Kidney epithelial cell (primary cell): ENCODE measurements at regions not wholly inside any gene's neighbourhood (a gene's known extent, or its start where the extent isn't known, plus 50 kb on each side); places are given as distances from the start of the nearest gene placed in this dataset.

Source experiments
- DNase-seq: peaks from one replicate; pipeline ENCODE4 v3.0.0-alpha.2; 2010; ENCODE audit warnings: low read depth
- H3K27me3 ChIP-seq: 2 replicates; pipeline ENCODE4 v1.6.0; 2011; ENCODE audit warnings: low read length; ENCODE audit not compliant: control insufficient read depth, insufficient read depth
- H3K36me3 ChIP-seq: 2 replicates; pipeline ENCODE4 v1.5.1; 2011; ENCODE audit warnings: low read length; ENCODE audit not compliant: control insufficient read depth, insufficient read depth
- H3K4me3 ChIP-seq: 2 replicates; pipeline ENCODE4 v1.5.1; 2011; ENCODE audit warnings: low read depth, mild to moderate bottlenecking, control low read depth, low read length
- CTCF ChIP-seq: IDR thresholded peaks from 2 replicates; pipeline ENCODE4 v1.5.1; 2011; ENCODE audit warnings: mild to moderate bottlenecking, moderate library complexity, low read length, control low read depth, inconsistent platforms; ENCODE audit not compliant: insufficient read depth, poor library complexity, severe bottlenecking

- Histone ChIP-seq H3K4me3 (no peak overlapping the region), H3K27me3 (no peaks in the 10 kb centered on the region), H3K36me3 (no peaks in the 10 kb centered on the region)
- DNase-seq = peak; percentile 12
- no peak for TF ChIP-seq CTCF
Measured at GRCh38 chr11:95680169-95680929, 109.2 kb downstream of the FAM76B start.

- H3K4me3 ChIP-seq = no peak overlapping the region
- H3K36me3 ChIP-seq = no peaks in the 10 kb centered on the region
- DNase-seq = no peak
- no peak for TF ChIP-seq CTCF
- no peaks in the 10 kb centered on the region for H3K27me3 ChIP-seq
Measured at GRCh38 chr11:95678988-95679387, 110.6 kb downstream of the FAM76B start.

- H3K36me3 ChIP-seq = no peaks in the 10 kb centered on the region
- no peak for DNase-seq
- no peak for TF ChIP-seq CTCF
- no peak overlapping the region for H3K4me3 ChIP-seq
- H3K27me3 ChIP-seq = no peaks in the 10 kb centered on the region
Measured at GRCh38 chr11:95676308-95676707, 113.3 kb downstream of the FAM76B start.

GRCh38 chr11:95675585-95675984 lies 114.0 kb downstream of the FAM76B start:
- Histone ChIP-seq H3K36me3 (no peaks in the 10 kb centered on the region), H3K27me3 (no peaks in the 10 kb centered on the region), H3K4me3 (no peak overlapping the region)
- no peak for DNase-seq
- TF ChIP-seq CTCF = no peak

- no peaks in the 10 kb centered on the region for H3K36me3 ChIP-seq
- TF ChIP-seq CTCF = no peak
- H3K27me3 ChIP-seq = no peaks in the 10 kb centered on the region
- no peak overlapping the region for H3K4me3 ChIP-seq
- no peak for DNase-seq
Measured at GRCh38 chr11:95674657-95675358, 114.8 kb downstream of the FAM76B start.

- DNase-seq = no peak
- no peaks in the 10 kb centered on the region for H3K36me3 ChIP-seq
- H3K27me3 ChIP-seq = no peaks in the 10 kb centered on the region
- no peak for TF ChIP-seq CTCF
- no peak overlapping the region for H3K4me3 ChIP-seq
Measured at GRCh38 chr11:95671768-95672167, 117.8 kb downstream of the FAM76B start.
